MM.1S (cell line): ENCODE measurements at regions not wholly inside any gene's neighbourhood (a gene's known extent, or its start where the extent isn't known, plus 50 kb on each side); places are given as distances from the start of the nearest gene placed in this dataset.

Experiments used
- DNase-seq: peaks from one replicate; pipeline ENCODE4 v3.0.0-alpha.2; 2015
- H2AFZ ChIP-seq: fragments of 300-600 bp; sonication (generic); 2 replicates; pipeline ENCODE4 v1.6.0; 2016; ENCODE audit warnings: antibody characterized with exemption, low read length
- H3F3A ChIP-seq: fragments of 300-600 bp; sonication (generic); 2 replicates; pipeline ENCODE4 v1.6.1; 2016; ENCODE audit warnings: mild to moderate bottlenecking, antibody characterized with exemption, low read length, moderate library complexity, mixed read lengths; ENCODE audit not compliant: insufficient read depth
- H3K27ac ChIP-seq: fragments of 300-600 bp; sonication (generic); 2 replicates; pipeline ENCODE4 v1.5.1; 2016; ENCODE audit warnings: mild to moderate bottlenecking, low read length
- H3K27me3 ChIP-seq: fragments of 300-600 bp; sonication (generic); replicated peaks from 2 replicates; pipeline ENCODE4 v1.6.0; 2016; ENCODE audit warnings: low read length; ENCODE audit not compliant: insufficient read depth
- H3K36me3 ChIP-seq: fragments of 300-600 bp; sonication (generic); replicated peaks from 2 replicates; pipeline ENCODE4 v1.6.1; 2016; ENCODE audit warnings: mild to moderate bottlenecking, low read length, mixed read lengths; ENCODE audit not compliant: insufficient read depth
- H3K4me1 ChIP-seq: fragments of 300-600 bp; sonication (generic); 2 replicates; pipeline ENCODE4 v1.6.1; 2016; ENCODE audit warnings: low read length, mixed read lengths
- H3K4me2 ChIP-seq: fragments of 300-600 bp; sonication (generic); 2 replicates; pipeline ENCODE4 v1.6.0; 2016; ENCODE audit warnings: low read depth, low read length
- H3K4me3 ChIP-seq: fragments of 300-600 bp; sonication (generic); 2 replicates; pipeline ENCODE4 v1.5.1; 2016; ENCODE audit warnings: low read length, mixed read lengths
- H3K79me2 ChIP-seq: fragments of 300-600 bp; sonication (generic); 2 replicates; pipeline ENCODE4 v1.6.1; 2016; ENCODE audit warnings: mixed run types, low read length, mixed read lengths
- H3K9ac ChIP-seq: fragments of 300-600 bp; sonication (generic); 2 replicates; pipeline ENCODE4 v1.6.1; 2016; ENCODE audit warnings: low read length, mixed read lengths
- H3K9me2 ChIP-seq: fragments of 300-600 bp; sonication (generic); replicated peaks from 2 replicates; pipeline ENCODE4 v1.6.1; 2016; ENCODE audit warnings: mild to moderate bottlenecking, low read length, mixed read lengths; ENCODE audit not compliant: insufficient read depth
- H3K9me3 ChIP-seq: fragments of 300-600 bp; sonication (generic); replicated peaks from 2 replicates; pipeline ENCODE4 v1.6.1; 2016; ENCODE audit warnings: mild to moderate bottlenecking, low read length, mixed read lengths; ENCODE audit not compliant: insufficient read depth
- H4K20me1 ChIP-seq: fragments of 300-600 bp; sonication (generic); 2 replicates; pipeline ENCODE4 v1.6.1; 2016; ENCODE audit warnings: mild to moderate bottlenecking, low read length, moderate library complexity, mixed read lengths; ENCODE audit not compliant: insufficient read depth
- CTCF ChIP-seq: fragments of 300-600 bp; sonication (generic); IDR thresholded peaks from 2 replicates; pipeline ENCODE4 v1.5.1; 2016; ENCODE audit warnings: antibody characterized with exemption, low read length, mixed read lengths
- EZH2 ChIP-seq: fragments of 300-600 bp; sonication (generic); optimal IDR thresholded peaks from 2 replicates; pipeline ENCODE3; 2017; ENCODE audit warnings: low read depth, mild to moderate bottlenecking, antibody characterized with exemption, low read length, mixed read lengths
- EZH2phosphoT487 ChIP-seq: fragments of 300-600 bp; sonication (generic); IDR thresholded peaks from 2 replicates; pipeline ENCODE4 v1.6.1; 2018; ENCODE audit warnings: antibody characterized with exemption, low read length

DNA sequence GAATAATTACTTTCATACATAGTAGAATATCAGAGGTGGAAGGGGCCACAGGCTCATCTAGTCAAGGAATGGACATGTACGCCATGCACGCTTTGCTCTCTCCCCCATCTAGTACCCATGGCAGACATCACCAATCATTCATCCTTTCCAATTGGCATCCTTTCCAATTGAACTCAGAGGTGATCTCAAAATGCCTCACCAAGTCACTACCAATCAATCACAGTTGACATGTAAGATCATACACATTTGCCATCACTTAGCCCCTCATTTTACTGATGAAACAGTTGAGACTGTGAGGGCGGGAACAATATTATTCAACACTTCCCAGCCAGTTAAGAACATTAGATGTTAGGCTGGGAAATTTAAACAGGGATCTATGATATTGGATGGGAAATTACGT lies 308.4 kb downstream of the FGFR2 start:
- Histone ChIP-seq H3K27me3 (no peaks in the 10 kb centered on the region), H3K9me2 (no peaks in the 10 kb centered on the region), H3K27ac (no peak overlapping the region), H3K79me2 (no peaks in the 10 kb centered on the region), H3K4me3 (no peak overlapping the region), H3K9me3 (no peaks in the 10 kb centered on the region), H3F3A (no peaks in the 10 kb centered on the region), H3K4me2 (no peak overlapping the region), H3K4me1 (no peaks in the 10 kb centered on the region), H3K36me3 (no peaks in the 10 kb centered on the region), H3K9ac (no peak overlapping the region), H4K20me1 (no peaks in the 10 kb centered on the region), H2AFZ (no peak overlapping the region)
- TF ChIP-seq EZH2phosphoT487 (no peak), CTCF (no peak), EZH2 (no peak)
- DNase-seq = no peak

DNA sequence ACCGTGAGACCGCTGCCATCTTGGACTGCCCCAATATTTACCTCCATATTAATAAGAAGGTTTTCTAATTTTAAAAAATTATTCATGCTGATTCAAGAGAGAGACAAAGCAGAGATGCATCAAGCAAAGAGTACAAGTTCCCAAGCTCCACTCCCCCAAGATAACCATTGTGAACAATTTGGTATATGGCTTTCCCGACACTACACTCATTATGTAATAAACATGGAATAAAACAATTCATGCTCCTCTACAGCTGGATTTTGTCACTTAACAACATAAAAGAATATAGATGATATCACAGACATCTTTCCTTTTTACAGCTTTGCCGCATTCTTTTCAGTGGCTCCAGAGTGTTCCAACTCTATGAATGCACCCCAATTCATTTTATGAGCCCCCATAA lies 307.6 kb downstream of the FGFR2 start:
- DNase-seq = no peak

GRCh38 chr10:121291376-121291775 lies 306.9 kb downstream of the FGFR2 start:
- H3K4me1 ChIP-seq = no peaks in the 10 kb centered on the region
- no peak overlapping the region for H3K9ac ChIP-seq
- H4K20me1 ChIP-seq = no peaks in the 10 kb centered on the region
- no peaks in the 10 kb centered on the region for H3K9me2 ChIP-seq
- H3K9me3 ChIP-seq = no peaks in the 10 kb centered on the region
- H2AFZ ChIP-seq = no peak overlapping the region
- H3K4me2 ChIP-seq = no peak overlapping the region
- no peaks in the 10 kb centered on the region for H3K27me3 ChIP-seq
- no peak overlapping the region for H3K4me3 ChIP-seq
- H3K79me2 ChIP-seq = no peaks in the 10 kb centered on the region
- no peak for DNase-seq
- no peaks in the 10 kb centered on the region for H3F3A ChIP-seq
- no peaks in the 10 kb centered on the region for H3K36me3 ChIP-seq
- H3K27ac ChIP-seq = no peak overlapping the region
- TF ChIP-seq CTCF (no peak), EZH2phosphoT487 (no peak), EZH2 (no peak)

More for the DNA sequence above, 307.6 kb downstream of the FGFR2 start:
- Histone ChIP-seq H3K4me2 (no peak overlapping the region), H3K9me2 (no peaks in the 10 kb centered on the region), H3F3A (no peaks in the 10 kb centered on the region), H3K36me3 (no peaks in the 10 kb centered on the region), H3K27ac (no peak overlapping the region), H2AFZ (no peak overlapping the region), H3K4me3 (no peak overlapping the region), H3K9me3 (no peaks in the 10 kb centered on the region), H4K20me1 (no peaks in the 10 kb centered on the region), H3K9ac (no peak overlapping the region), H3K79me2 (no peaks in the 10 kb centered on the region), H3K27me3 (no peaks in the 10 kb centered on the region), H3K4me1 (no peaks in the 10 kb centered on the region)
- TF ChIP-seq CTCF = no peak
- no peak for TF ChIP-seq EZH2
- no peak for TF ChIP-seq EZH2phosphoT487
